HG02610 (cell line): ENCODE measurements at regions not wholly inside any gene's neighbourhood (a gene's known extent, or its start where the extent isn't known, plus 50 kb on each side); places are given as distances from the start of the nearest gene placed in this dataset.

Experiments used
- ATAC-seq: cut with Tn5 transposase; IDR thresholded peaks from one replicate; pipeline ENCODE4 v1.9.1; 2021; ENCODE audit warnings: mild to moderate bottlenecking, moderate library complexity; ENCODE audit not compliant: unreplicated experiment

DNA sequence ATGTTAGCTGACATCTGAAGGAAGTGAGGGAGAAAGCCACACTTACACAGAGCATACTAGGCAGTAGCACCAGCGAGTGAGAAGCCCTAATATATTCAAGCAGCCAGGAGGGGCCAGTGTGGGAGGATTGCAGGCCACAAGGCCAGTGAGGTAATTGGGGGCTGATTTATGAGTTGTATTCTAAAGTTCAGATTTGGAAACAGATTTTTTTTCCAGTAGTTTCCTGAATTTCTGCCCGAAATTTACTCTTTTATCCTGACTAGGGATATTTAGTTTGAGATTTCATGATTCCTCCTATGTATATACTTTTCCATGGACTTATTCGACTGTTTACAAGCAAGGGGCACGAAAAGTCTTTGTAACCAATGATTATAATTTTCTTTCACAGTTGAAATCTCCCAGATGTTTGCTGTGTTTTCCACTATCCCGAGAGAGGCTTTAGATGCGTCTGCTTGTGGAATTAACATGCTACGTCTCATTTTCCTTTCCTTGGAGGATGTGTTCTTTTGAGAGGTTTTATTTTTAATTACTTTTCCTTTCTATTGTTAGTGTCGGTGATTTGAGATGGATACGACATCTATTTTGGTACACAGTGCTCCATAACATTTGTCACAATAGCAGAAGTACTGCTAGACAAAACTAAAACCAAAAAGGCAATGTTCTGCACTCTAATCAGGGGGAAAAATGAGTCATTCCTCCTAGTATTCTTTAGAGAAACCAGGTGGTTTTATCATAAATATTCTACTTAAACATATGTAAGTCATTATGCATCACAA, 356.3 kb upstream of the HSF2 start:
- ATAC-seq, result no peak

DNA sequence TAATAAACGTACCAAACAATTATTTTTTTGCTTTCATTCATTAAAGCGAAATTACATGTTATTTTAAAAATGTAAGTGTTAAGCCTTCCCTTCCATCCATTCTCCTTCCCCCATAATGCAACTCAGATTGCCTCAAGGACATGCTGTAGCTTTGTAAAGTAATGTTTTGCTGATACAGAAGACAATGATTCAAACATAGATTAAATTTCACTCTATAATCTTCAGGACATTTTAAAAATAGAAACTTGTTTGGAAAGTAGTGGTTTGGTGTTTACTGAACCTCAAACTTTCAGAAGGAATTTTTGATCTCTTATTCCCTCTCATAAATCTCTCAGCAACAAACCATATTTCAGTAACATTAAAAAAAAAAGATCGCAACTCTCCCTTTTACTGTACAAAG, 350.9 kb upstream of the HSF2 start:
- no peak for ATAC-seq

DNA sequence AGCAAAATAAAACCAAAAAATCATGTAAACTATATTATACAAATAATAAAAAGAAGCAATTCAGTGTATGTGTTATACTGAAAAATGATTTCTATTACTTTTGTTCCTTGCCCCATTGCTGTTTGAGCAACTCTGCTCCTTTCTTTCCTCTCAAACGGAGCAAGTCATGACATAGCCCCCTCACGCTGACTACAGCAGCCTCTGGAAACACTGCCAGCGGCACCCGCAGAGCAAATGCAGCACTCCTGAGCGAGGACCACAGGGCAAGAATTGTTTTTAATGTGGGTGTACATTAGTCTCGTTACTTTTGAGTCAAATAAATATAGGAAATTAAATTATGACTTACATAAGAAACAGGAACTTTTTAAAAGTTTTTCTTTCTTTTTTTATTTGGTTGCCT, 350.1 kb upstream of the HSF2 start:
- ATAC-seq, result no peak

DNA sequence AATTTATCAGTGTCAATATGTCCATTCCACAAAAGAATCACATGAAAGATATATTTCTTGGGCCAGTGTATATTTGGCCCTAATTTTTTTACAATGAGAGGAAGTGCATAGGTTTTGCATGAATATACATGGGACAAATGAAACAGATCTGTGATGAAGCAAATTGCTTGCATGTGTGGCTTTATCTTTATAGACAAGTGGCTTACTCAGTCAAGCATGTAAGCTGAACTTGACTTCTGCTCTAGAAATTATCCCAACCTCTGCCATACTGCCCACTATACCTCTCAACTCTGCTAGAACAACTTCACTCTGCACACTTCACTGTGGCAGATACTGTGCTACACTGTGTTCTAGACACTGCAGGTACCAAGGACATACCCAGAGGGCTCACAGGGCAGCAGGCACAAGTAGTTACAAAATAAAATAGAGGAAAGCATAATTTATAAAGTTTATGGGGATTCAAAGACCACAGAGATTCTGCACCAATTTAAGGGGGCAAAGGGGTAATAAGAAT, 349.2 kb upstream of the HSF2 start:
- ATAC-seq, result no peak

DNA sequence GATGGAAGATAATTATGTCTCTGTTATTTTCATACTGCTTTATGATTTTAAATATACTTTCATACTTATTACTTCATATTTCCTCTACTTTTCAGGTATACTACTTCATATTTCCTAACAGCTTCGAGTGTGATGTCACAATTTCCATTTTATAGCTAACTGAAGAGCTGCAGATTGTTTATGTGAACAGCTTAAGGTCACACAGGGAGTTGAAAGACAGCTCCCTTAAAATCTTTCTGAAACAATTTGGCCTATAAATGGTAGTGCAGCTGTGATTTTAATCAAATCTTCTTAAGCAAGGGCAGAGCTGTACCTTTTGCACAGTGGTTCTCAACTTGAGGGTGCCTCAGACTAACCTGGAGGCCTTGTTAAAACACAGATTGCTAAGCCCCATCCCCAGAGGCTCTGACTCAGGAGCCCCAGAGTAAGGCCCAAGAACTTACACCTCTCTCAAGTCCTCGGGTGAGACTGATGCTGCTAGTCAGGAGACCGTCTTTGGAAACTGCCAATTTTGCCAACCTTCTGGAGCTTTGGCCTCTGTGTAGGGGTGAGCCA, 347.0 kb upstream of the HSF2 start:
- ATAC-seq, result no peak

DNA sequence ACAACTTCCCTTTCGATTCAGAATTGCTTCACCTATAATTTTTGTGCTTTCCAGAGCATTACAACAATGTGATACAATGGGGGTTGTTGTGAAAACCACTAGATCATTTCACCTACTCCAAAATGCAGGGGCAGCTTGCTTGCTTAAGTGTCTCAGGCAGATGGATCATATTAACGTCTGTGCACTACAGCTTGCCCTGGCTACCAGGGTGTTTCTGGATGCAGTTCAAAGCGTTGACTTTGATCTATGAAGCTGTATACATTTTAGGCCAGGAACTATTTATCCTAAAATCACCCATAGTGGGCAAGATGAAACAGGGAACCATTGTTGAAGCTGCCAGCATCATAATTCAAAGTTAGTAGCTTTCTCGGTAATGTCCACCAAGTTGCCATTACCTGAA, 339.5 kb upstream of the HSF2 start:
- no peak for ATAC-seq

DNA sequence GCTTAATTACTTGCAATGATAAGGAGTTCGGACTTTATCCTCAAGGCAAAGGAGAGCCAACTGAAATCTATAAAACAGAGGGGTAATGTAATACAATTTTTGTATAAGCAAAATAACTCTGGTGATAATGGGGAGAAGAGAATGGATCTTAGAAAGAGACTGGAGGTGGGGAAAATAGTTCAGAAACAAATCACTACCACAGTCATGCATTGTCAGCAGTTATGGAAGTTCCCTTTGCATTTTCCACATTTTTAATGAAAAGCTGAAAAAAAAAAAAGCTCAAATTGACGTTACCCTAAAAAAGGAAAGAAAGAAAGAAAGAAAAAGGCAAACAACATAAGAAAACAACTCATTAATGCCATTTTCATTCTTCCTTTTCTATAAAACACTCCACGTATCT, 337.6 kb upstream of the HSF2 start:
- no peak for ATAC-seq

DNA sequence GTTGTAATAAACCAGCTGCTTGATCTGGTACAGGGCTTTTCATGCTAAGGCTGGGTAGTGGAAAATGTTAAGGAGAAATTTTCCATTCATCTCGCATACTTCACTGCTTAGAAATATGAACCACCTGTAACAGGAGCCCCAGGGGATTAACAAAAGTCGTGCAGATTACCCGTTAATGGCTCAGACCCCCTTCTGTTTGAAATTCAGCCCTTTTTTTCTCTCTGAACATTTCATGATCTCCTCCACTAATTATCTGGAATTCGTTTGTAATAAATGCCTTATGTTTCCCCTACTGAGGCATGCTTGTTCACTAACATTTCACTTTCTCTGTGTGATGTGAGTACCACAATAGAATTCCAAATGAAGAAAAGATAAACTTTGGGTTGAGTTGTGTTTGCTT, 336.4 kb upstream of the HSF2 start:
- no peak for ATAC-seq

DNA sequence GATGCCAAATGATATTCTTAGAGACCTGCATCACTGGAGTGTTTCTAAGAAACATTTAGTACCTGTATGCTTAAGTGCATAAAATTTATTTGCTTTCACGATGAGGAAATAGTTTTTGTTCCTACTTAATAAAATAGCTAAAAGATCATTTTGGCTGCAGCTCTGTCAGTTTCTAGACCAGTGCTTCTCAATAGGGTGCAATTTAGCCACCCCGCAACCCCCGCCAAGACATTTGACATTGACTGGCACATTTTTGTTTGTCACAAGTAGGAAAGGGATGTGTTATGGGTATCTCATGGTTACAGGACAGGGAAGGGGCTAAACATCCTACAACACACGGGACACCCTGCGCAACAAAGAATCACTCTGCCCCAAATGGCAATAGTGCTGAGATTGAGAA, 335.7 kb upstream of the HSF2 start:
- no peak for ATAC-seq

DNA sequence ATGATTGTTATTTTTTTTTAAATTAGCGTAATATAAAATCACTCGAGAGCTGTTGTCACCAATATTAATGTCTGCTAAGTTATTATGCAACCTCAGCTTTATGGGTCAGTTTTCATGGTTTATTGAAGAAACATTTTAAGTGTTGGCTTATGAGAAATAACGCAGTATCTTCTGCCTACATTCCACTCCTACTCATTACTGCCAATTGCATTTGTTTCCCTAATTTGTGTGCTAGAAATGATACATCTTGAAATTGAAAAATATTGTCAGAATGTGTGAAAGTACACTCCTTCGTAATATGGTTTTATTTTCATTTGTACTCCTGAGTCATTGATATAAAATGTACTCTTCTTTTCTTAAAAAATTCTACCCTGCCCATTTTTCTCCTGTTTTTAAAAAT, 333.3 kb upstream of the HSF2 start:
- ATAC-seq, result no peak

DNA sequence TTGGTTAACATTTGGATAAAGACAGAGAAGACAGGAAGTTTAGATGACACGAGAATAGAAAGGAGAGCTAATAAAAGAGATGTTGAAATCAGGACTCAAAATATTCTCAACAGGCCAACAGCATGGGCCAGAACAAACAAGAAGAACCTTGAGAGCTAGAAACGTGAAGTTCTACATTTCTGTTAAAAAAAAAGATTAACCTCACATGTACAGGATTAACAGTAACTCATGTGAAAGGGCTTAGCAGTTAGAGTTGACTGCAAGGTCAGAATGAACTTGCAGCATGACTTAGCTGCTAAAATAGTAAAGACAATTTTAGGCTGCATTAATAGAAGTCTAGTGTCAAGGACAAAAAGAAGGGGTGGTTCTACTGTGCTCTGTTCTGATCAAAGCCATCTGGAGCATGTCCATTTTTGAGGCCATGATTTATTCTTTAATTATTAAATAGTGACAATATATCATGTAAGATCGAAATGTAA, 331.1 kb upstream of the HSF2 start:
- no peak for ATAC-seq

DNA sequence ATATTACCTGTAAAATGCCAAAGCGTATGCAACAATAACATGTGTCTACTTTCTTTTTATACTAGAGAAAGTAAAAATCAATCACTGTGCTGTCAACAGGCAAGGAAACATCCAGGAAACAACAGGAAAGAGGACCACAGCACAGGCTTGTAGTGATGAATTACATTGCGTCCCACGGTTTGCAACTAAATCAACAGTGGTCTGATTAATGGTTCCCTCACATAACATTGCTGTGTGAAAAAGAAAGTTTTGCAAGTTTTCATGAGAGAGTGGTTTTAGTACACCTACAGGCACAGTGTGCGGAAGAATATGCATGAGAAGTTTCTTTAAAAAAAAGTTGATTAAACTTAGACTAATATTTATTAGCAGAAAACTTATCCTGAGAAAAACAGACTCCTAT, 329.5 kb upstream of the HSF2 start:
- ATAC-seq, result no peak

DNA sequence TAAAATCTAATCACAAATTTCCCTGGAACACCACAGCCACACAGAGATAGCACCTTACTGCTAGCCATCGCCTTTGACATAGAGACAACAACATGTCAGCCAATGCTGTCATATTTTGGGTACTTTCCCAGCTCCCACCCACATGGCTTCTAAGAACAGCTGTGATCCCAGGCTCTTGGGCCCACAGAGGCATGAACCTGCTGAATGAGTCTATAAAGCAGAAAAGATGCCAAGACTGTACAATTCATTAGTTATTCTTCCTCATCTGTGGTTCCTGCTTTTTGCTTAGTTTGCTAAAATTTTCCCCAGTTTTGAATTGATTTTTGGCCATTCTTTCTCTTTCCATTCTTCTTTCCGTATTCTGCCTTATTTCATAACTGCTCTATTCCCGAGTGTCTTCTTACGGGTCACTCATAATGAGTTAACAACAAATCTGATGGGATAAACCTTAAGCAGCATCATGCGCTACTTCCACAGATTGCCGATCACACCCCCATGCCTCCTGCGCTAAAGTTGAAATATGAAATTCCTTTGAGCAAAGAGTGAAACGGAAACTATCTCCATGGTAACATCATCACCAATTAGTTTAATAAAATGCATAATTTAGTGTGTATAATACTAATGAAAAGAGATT, 327.3 kb upstream of the HSF2 start:
- ATAC-seq, result no peak

DNA sequence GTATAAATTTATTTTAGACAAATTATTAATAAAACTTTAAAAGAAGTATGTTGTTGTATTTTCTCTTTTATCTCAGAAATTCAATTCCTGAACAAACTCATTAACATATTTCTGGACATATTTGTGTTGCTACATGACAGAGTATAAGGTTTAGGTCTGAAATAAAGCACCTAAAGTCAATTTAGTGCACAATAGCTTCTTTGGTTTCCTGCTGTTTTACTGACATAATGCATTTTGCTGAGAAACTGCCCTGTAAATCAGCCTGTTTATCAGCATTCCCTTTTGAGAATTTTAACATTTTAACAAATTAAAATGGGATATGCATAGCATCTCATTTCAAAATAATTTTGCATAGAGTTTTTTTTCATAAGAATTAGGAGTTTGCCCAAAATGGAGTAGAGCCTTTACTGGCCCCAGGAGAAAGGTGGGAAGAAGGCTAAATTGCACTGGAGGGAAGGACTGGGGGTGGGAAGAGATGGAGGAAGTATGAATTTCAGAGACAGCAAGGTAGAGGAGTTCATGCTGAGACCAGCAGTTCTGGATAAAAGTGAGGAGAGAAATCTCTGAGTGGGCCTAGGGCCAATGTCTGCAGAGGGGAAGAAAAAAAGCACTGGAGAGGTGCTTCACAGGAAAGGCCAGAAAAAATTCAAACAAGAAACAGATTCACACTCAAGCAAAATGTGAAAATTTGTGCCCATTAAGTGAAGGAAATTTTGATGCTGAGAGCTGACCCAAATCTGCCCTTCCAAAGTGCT, 324.2 kb upstream of the HSF2 start:
- no peak for ATAC-seq

DNA sequence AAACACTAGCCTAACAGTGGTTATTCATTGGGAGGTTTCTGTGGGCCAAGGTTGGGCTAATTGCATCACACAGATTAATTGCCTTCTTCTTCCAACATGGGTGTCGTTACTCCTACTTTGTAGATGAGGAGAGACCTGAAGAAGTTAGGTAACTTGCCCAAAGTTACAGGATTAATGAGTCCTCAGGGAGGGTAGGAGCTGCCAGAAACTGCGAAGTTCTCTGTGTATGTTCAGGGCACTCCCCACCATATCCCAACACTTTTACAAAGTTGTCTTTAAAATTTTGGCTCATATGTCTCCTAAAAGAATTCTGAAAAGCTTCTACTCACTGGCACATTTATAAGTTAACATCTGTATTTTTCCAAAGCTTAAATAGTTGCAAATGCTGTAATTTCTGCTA, 323.5 kb upstream of the HSF2 start:
- no peak for ATAC-seq

DNA sequence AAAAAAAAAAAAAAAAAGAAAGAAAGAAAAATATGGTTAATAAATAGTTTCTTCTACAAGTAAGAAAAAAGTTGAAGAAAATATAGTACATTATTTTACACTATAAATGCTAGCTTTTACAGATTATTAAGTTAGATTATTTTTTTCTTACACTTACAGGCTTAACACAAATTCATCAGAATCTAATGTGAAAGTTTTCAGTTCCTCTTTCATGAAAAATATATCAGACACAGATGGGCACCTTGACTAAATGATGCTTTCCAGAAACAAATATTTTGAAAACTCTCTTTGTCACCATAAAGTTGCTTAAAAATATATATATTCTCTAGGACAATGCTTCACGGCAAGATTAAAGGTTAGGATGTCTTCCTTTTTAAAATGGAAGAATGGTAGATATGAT, 321.8 kb upstream of the HSF2 start:
- ATAC-seq, result no peak

DNA sequence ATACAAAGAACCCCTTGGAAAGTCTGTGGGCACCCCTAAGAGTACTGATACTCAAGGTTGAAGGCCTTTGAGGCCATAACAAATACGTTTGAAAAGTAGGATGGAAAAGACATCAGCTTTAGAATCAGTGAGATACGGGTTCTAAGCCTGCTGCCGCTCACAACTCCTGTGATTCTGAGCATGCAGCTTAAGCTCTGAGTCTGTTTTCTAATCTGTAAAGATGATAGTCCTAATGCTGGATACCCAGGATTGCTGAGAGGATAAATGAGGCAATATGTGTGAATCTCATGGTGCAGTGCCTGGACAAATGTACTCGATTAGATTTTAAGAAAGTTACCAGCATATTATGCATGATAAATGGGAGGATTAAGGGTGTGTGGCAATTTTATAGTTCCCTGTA, 321.0 kb upstream of the HSF2 start:
- no peak for ATAC-seq

DNA sequence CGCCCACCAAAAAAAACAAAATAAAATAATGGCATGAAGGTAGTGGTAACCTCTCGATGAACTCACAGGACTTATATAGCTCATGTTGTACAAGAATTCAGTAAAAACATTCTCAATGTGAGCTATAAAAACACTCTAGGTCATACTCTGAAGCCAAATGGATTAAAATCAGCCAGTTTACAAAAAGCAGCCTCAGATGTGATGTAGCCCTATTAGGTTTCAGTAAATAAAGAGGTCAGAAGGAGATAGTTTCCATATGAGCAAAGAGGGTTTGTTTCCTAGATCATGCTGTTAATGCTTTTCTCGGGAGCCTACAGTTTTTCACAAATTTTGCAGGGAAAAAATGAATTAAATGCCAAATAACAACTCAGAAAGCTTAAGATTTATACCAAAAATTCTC, 319.5 kb upstream of the HSF2 start:
- no peak for ATAC-seq

DNA sequence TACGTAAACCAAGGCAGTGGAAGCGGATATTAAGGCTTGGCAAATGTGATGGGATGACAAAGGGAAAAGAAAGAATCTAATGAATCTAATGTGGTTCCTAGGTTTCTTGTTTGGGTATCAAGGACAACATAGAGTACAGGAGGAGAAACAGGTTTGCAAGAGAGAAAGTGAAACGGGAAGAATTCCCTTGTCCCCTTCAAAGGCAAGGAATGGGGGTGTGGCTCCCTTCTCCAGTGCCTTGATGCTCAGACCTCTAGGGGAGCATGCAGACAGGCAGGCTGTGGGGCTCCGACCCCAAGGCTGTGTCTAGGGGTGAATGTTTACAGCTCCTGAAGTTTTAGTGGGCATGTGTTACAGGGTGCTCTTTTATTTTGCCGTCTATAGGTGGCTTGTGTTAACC, 317.5 kb upstream of the HSF2 start:
- ATAC-seq, result no peak

DNA sequence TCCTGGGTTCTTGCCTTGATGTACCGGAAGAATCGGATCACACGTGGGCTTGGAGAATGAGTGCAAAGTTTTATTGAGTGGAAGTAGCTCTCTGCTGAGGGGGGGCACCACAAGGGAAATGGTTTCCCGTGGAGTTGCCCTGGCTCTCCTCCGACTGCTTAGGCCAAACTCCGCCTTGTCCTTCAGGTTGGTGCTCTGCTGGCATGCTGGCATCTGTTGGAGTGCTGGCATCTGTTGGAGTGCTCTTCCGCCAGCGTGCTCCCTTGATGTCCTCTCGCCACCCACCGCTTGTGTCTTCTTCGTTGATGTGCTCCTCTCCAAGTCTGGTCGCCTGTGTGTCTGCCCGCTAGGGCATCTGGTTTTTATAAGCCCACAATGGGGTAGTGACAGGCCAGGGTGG, 317.1 kb upstream of the HSF2 start:
- ATAC-seq, result no peak

DNA sequence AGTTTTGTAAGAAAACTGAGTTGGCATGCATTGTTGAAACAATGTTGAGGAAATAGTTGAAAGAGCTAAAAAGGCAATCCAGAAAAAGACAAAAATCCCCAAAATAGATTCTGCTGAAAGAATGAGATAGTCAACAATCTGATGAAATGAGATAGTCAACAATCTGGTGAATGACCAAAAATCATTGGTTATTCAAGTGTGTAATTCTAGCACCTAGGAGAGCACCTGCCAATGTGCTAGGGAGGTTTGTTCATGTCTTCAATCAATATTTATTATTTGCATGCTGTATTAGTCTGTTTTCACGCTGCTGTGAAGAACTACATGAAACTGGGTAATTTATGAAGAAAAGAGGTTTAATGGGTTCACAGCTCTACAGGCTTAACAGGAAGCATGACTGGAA, 307.1 kb upstream of the HSF2 start:
- ATAC-seq, result no peak
